GM18868 (cell line): ENCODE measurements at regions not wholly inside any gene's neighbourhood (a gene's known extent, or its start where the extent isn't known, plus 50 kb on each side); places are given as distances from the start of the nearest gene placed in this dataset.
A peak's percentile ranks its signal among the peaks of the same experiment; 100 is the strongest.
"Not testable (repeated sequence)": the region's sequence is repeated elsewhere in the genome, so short reads cannot be mapped to it uniquely, and the experiment has no call there.

Experiments used
- ATAC-seq: cut with Tn5 transposase; IDR thresholded peaks from one replicate; pipeline ENCODE4 v1.9.1; 2021; ENCODE audit warnings: mild to moderate bottlenecking, moderate library complexity; ENCODE audit not compliant: unreplicated experiment

- no peak for ATAC-seq
These were observed 97.8 kb upstream of the KLF6 start for GRCh38 chr10:3882855-3883254.

- no peak for ATAC-seq
These were observed 96.6 kb upstream of the KLF6 start for GRCh38 chr10:3881622-3882021.

GRCh38 chr10:3879073-3879472 lies 94.1 kb upstream of the KLF6 start:
- no peak for ATAC-seq

GRCh38 chr10:3877211-3878000 lies 92.4 kb upstream of the KLF6 start:
- ATAC-seq, result no peak

GRCh38 chr10:3876350-3876962 lies 91.4 kb upstream of the KLF6 start:
- no peak for ATAC-seq

- no peak for ATAC-seq
These were observed 90.8 kb upstream of the KLF6 start for GRCh38 chr10:3875842-3876235.

GRCh38 chr10:3874990-3875841 lies 90.2 kb upstream of the KLF6 start:
- peak; percentile 72 for ATAC-seq

- not testable (repeated sequence) for ATAC-seq
These were observed 89.6 kb upstream of the KLF6 start for GRCh38 chr10:3874610-3874989.

- ATAC-seq, result peak; percentile 75
These were observed 88.9 kb upstream of the KLF6 start for GRCh38 chr10:3873728-3874461.

GRCh38 chr10:3872712-3873329 lies 87.8 kb upstream of the KLF6 start:
- ATAC-seq, result no peak

- ATAC-seq, result no peak
These were observed 86.5 kb upstream of the KLF6 start for GRCh38 chr10:3871424-3871996.

- no peak for ATAC-seq
These were observed 84.0 kb upstream of the KLF6 start for GRCh38 chr10:3869036-3869435.

- ATAC-seq, result no peak
These were observed 83.3 kb upstream of the KLF6 start for GRCh38 chr10:3868271-3868664.

GRCh38 chr10:3867454-3868270 lies 82.7 kb upstream of the KLF6 start:
- ATAC-seq, result no peak

GRCh38 chr10:3866332-3866731 lies 81.3 kb upstream of the KLF6 start:
- ATAC-seq, result peak; percentile 36

GRCh38 chr10:3865565-3865964 lies 80.6 kb upstream of the KLF6 start:
- no peak for ATAC-seq

- ATAC-seq, result no peak
These were observed 76.8 kb upstream of the KLF6 start for GRCh38 chr10:3861795-3862194.

- no peak for ATAC-seq
These were observed 73.2 kb upstream of the KLF6 start for GRCh38 chr10:3858051-3858845.

- no peak for ATAC-seq
These were observed 72.3 kb upstream of the KLF6 start for GRCh38 chr10:3857318-3857717.
